ENCODE measurements at regions not wholly inside any gene's neighbourhood (a gene's known extent, or its start where the extent isn't known, plus 50 kb on each side); places are given as distances from the start of the nearest gene placed in this dataset.

DNA sequence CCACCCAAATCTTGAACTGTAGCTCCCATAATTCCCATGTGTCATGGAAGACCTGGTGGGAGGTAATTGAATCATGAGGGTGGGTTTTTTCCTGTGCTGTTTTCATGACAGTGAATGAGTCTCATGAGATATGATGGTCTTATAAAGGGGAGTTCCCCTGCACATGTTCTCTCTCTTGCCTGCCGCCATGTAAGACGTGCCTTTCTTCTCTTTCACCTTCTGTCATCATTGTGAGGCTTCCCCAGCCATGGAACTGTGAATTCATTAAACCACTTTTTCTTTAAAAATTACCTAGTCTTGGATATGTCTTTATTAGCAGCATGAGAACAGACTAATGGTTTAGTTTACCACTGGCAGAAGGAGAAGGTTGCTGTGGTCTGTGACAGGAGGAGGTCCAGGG lies 111.5 kb upstream of the RAB18 start:
- H3K27me3 ChIP-seq (ENCODE audit: control insufficient read depth, insufficient read depth, low read length) = no peaks in the 10 kb centered on the region
- TF ChIP-seq, protein P1, sequence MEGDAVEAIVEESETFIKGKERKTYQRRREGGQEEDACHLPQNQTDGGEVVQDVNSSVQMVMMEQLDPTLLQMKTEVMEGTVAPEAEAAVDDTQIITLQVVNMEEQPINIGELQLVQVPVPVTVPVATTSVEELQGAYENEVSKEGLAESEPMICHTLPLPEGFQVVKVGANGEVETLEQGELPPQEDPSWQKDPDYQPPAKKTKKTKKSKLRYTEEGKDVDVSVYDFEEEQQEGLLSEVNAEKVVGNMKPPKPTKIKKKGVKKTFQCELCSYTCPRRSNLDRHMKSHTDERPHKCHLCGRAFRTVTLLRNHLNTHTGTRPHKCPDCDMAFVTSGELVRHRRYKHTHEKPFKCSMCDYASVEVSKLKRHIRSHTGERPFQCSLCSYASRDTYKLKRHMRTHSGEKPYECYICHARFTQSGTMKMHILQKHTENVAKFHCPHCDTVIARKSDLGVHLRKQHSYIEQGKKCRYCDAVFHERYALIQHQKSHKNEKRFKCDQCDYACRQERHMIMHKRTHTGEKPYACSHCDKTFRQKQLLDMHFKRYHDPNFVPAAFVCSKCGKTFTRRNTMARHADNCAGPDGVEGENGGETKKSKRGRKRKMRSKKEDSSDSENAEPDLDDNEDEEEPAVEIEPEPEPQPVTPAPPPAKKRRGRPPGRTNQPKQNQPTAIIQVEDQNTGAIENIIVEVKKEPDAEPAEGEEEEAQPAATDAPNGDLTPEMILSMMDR (IDR thresholded peaks at IDR 0.05; ENCODE audit: low read depth, low read length) = no peak
- H3K4me3 ChIP-seq (ENCODE audit: low read depth, low read length) = no peak overlapping the region
- DNase-seq (ENCODE audit: low read depth, low spot score) = no peak
- H3K9me3 ChIP-seq (ENCODE audit: control insufficient read depth, insufficient read depth, low read length) = no peaks in the 10 kb centered on the region
- POLR2A ChIA-PET = no interaction called here
- CTCF ChIA-PET = no interaction called here
- H3K27ac ChIP-seq (ENCODE audit: low read depth, low read length) = no peak overlapping the region

DNA sequence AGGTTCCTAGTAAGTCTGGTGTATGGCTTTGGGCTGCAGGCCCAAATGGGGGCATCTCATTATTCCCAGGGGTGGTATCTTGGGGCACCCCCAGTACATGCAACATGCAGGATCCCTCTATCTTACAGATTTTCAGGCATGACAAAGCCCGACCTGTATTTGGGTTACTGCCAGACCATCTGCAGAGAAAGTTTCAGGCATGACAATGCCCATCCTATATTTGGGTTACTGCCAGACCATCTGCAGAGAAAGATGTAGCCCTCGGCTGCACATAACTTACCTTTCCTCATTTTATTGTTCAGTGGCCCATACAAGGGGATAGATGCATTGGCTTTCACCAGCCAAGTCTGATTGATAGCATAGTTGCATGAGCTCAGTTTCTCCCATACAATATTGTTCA lies 112.2 kb upstream of the RAB18 start:
- Histone ChIP-seq H3K27ac (ENCODE audit: low read depth, low read length) (no peak overlapping the region), H3K27me3 (ENCODE audit: control insufficient read depth, insufficient read depth, low read length) (no peaks in the 10 kb centered on the region), H3K9me3 (ENCODE audit: control insufficient read depth, insufficient read depth, low read length) (no peaks in the 10 kb centered on the region), H3K4me3 (ENCODE audit: low read depth, low read length) (no peak overlapping the region)
- POLR2A ChIA-PET = no interaction called here
- TF ChIP-seq, protein P1 (IDR thresholded peaks at IDR 0.05; ENCODE audit: low read depth, low read length) = no peak
- no peak for DNase-seq (ENCODE audit: low read depth, low spot score)
- CTCF ChIA-PET = no interaction called here

DNA sequence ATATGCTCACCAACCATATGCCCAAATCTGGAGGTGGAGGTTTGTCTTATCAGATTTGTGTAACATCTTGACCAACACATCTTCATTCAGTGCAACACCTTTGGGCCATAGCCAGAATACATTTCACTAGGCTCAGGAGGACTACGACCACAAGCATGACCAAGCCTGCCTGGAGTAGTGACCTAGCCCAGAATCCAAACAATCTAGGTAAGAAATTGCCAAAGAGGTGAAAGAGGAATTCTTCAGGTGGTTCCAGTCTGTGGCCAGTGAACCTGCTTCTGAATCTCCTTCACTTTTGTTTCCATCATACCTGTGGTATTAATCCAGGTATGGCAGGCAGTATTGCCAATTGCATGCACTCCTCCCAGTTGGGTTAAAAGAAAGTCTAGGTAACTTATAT lies 112.8 kb upstream of the RAB18 start:
- Histone ChIP-seq H3K27me3 (ENCODE audit: control insufficient read depth, insufficient read depth, low read length) (no peaks in the 10 kb centered on the region), H3K9me3 (ENCODE audit: control insufficient read depth, insufficient read depth, low read length) (no peaks in the 10 kb centered on the region), H3K27ac (ENCODE audit: low read depth, low read length) (no peak overlapping the region), H3K4me3 (ENCODE audit: low read depth, low read length) (no peak overlapping the region)
- no peak for DNase-seq (ENCODE audit: low read depth, low spot score)
- TF ChIP-seq, protein P1 (IDR thresholded peaks at IDR 0.05; ENCODE audit: low read depth, low read length) = no peak
- ChIA-PET POLR2A (no interaction called here), CTCF (no interaction called here)

DNA sequence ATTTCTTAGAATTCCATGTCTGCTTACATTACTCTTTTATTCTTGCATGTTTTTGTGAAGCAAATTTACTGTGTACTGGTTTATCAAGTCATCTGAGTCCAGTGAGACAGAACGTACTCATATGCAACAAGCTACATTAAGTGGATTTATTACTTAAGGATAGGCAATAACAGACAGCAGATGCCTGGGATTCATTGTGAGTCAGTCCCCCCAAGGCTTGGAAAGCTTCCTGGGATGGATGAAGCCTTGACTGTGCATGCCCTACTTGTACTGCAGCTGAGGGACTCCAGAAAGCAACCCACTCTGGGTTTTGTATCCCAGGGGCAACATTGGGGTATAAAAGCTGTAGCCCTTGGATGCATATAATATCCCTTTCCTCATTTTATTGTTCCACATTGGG lies 113.4 kb upstream of the RAB18 start:
- Histone ChIP-seq H3K9me3 (ENCODE audit: control insufficient read depth, insufficient read depth, low read length) (no peaks in the 10 kb centered on the region), H3K4me3 (ENCODE audit: low read depth, low read length) (no peak overlapping the region), H3K27me3 (ENCODE audit: control insufficient read depth, insufficient read depth, low read length) (no peaks in the 10 kb centered on the region), H3K27ac (ENCODE audit: low read depth, low read length) (no peak overlapping the region)
- ChIA-PET POLR2A (no interaction called here), CTCF (no interaction called here)
- no peak for DNase-seq (ENCODE audit: low read depth, low spot score)
- TF ChIP-seq, protein P1 (IDR thresholded peaks at IDR 0.05; ENCODE audit: low read depth, low read length) = no peak

DNA sequence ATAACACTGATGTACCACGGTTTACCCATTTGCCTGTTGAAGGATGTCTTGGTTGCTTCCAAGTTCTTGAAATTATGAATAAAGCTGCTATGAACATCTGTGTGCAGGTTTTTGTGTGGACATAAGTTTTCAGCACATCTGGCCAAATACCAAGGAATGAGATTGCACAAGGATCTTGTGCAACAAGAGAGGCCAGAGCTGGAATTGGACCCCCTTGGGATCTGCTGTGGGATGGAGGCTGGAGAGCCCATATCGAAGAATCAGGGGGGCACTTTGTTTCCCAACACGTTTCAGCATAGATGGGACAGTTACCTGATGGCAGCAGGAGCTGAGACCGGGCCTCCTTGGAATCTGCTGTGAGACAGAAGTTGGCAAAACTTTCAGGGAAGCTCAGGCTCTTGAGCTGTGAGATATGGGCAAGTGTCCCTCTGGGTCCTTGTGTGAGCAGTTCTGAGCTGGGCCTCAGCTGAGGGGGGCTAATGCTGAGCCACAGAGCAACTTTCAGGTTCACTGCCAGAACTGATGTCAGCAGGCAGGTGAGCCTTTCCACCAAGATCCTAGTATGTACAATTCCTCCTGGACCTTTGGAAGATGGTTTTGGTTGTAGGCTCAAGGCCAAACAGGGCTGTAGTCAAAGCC lies 115.2 kb upstream of the RAB18 start:
- TF ChIP-seq, protein P1 (IDR thresholded peaks at IDR 0.05; ENCODE audit: low read depth, low read length) = no peak
- Histone ChIP-seq H3K27ac (ENCODE audit: low read depth, low read length) (no peak overlapping the region), H3K27me3 (ENCODE audit: control insufficient read depth, insufficient read depth, low read length) (no peaks in the 10 kb centered on the region), H3K4me3 (ENCODE audit: low read depth, low read length) (no peak overlapping the region), H3K9me3 (ENCODE audit: control insufficient read depth, insufficient read depth, low read length) (no peaks in the 10 kb centered on the region)
- ChIA-PET POLR2A (no interaction called here), CTCF (no interaction called here)
- DNase-seq (ENCODE audit: low read depth, low spot score) = no peak
